Stimulated activated CD4-positive, alpha-beta T cell treated with anti-CD3 and anti-CD28 coated beads, Interleukin-15, amount 100 ng/mL, for 48 hours (primary cell): ENCODE measurements at regions not wholly inside any gene's neighbourhood (a gene's known extent, or its start where the extent isn't known, plus 50 kb on each side); places are given as distances from the start of the nearest gene placed in this dataset.
"Not testable (repeated sequence)": the region's sequence is repeated elsewhere in the genome, so short reads cannot be mapped to it uniquely, and the experiment has no call there.

Source experiments
- DNase-seq, 2 donors: peaks; one replicate each; pipeline ENCODE4 v3.0.0-alpha.2; 2020; ENCODE audit warnings: low read depth in 2 of 2

- DNase-seq, result no peak
Observed at GRCh38 chr17:70370816-70371215, 201.5 kb downstream of the KCNJ2 start.

- no peak for DNase-seq
Observed at GRCh38 chr17:70373369-70373768, 204.0 kb downstream of the KCNJ2 start.

GRCh38 chr17:70374496-70374895 lies 205.2 kb downstream of the KCNJ2 start:
- DNase-seq, result no peak

- no peak for DNase-seq
Observed at GRCh38 chr17:70375406-70375805, 206.1 kb downstream of the KCNJ2 start.

GRCh38 chr17:70375813-70376770 lies 206.8 kb downstream of the KCNJ2 start:
- no peak for DNase-seq

- DNase-seq, result no peak
Observed at GRCh38 chr17:70377654-70378053, 208.3 kb downstream of the KCNJ2 start.

- no peak for DNase-seq
Observed at GRCh38 chr17:70378076-70378475, 208.7 kb downstream of the KCNJ2 start.

- DNase-seq, result no peak
Observed at GRCh38 chr17:70379945-70380344, 210.6 kb downstream of the KCNJ2 start.

- DNase-seq, result not testable (repeated sequence)
Observed at GRCh38 chr17:70381916-70382315, 212.6 kb downstream of the KCNJ2 start.

- DNase-seq, result no peak
Observed at GRCh38 chr17:70388326-70388725, 219.0 kb downstream of the KCNJ2 start.

GRCh38 chr17:70389232-70389757 lies 220.0 kb downstream of the KCNJ2 start:
- DNase-seq, result not testable (repeated sequence)

- no peak for DNase-seq
Observed at GRCh38 chr17:70390049-70390448, 220.7 kb downstream of the KCNJ2 start.

GRCh38 chr17:70394473-70395232 lies 225.3 kb downstream of the KCNJ2 start:
- no peak for DNase-seq

- no peak for DNase-seq
Observed at GRCh38 chr17:70405492-70406220, 236.3 kb downstream of the KCNJ2 start.

- no peak for DNase-seq
Observed at GRCh38 chr17:70407506-70407905, 238.2 kb downstream of the KCNJ2 start.

- no peak for DNase-seq
Observed at GRCh38 chr17:70408768-70409167, 239.4 kb downstream of the KCNJ2 start.

- DNase-seq, result no peak
Observed at GRCh38 chr17:70414300-70414699, 245.0 kb downstream of the KCNJ2 start.

GRCh38 chr17:70420861-70421445 lies 251.6 kb downstream of the KCNJ2 start:
- DNase-seq, result no peak

GRCh38 chr17:70422862-70423261 lies 253.5 kb downstream of the KCNJ2 start:
- no peak for DNase-seq

GRCh38 chr17:70423562-70423961 lies 254.2 kb downstream of the KCNJ2 start:
- DNase-seq, result no peak

- no peak for DNase-seq
Observed at GRCh38 chr17:70426752-70427151, 257.4 kb downstream of the KCNJ2 start.
